GM12878 (cell line): ENCODE measurements at regions not wholly inside any gene's neighbourhood (a gene's known extent, or its start where the extent isn't known, plus 50 kb on each side); places are given as distances from the start of the nearest gene placed in this dataset.

ENCODE experiments used
- ATAC-seq: fragments of 200-7000 bp; cut with Tn5 transposase; 3 replicates; pipeline ENCODE4 v1.9.1; 2020; ENCODE audit warnings: mild to moderate bottlenecking, moderate library complexity
- BruUV-seq: library from RNA; stranded (reverse); fragments of 400-500 nt; replicated peaks from 2 replicates; lab custom pipeline; 2021; lab: Mats Ljungman, UMichigan
- CTCF ChIA-PET: fragments of 300-600 bp; sonication (Branson Sonifier 250); formaldehyde crosslinking; extraction: SDS; loops from one replicate; lab custom pipeline; 2021; ENCODE audit warnings: inconsistent platforms; lab: Yijun Ruan, JAX
- POLR2A ChIA-PET: fragments of 350-600 bp; formaldehyde crosslinking; extraction: SDS; loops from one replicate; lab custom pipeline; 2021; ENCODE audit warnings: inconsistent platforms; lab: Charles Lee
- RAD21 ChIA-PET: fragments of 300-600 bp; sonication (Branson Sonifier 250); formaldehyde crosslinking; loops from one replicate; lab custom pipeline; 2023; ENCODE audit warnings: antibody characterized with exemption; ENCODE audit not compliant: unreplicated experiment; lab: Charles Lee
- SMC1A ChIA-PET: fragments of 300-600 bp; sonication (Branson Sonifier 250); formaldehyde crosslinking; loops from one replicate; lab custom pipeline; 2023; ENCODE audit not compliant: unreplicated experiment, uncharacterized antibody; lab: Charles Lee
- DNase-seq: peaks from one replicate; pipeline ENCODE4 v3.0.0-alpha.2; 2011; ENCODE audit warnings: low read depth, low spot score
- FAIRE-seq: peaks from 3 replicates; lab custom pipeline; 2011; peaks lifted over from hg19 to GRCh38; lab: Jason Lieb, UNC
- H2AFZ ChIP-seq: 2 replicates; pipeline ENCODE4 v1.6.0; 2011; ENCODE audit warnings: low read depth, low read length, control low read depth; ENCODE audit not compliant: control insufficient read depth
- H3K27ac ChIP-seq: 2 replicates; pipeline ENCODE4 v1.5.1; 2011; ENCODE audit warnings: control low read depth; ENCODE audit not compliant: control insufficient read depth, insufficient read depth
- H3K27me3 ChIP-seq, 2 experiments: replicated peaks in 1 of 2; 2 replicates each; pipeline versions ENCODE4 v1.6.0 to v1.6.1; 2011; ENCODE audit warnings: low read length in 1 of 2; ENCODE audit not compliant: control insufficient read depth in 2 of 2, insufficient read depth in 2 of 2
- H3K36me3 ChIP-seq, 2 experiments: 2 replicates each; pipeline ENCODE4 v1.5.1; 2011; ENCODE audit warnings: low read length in 1 of 2; ENCODE audit not compliant: control insufficient read depth in 2 of 2, insufficient read depth in 2 of 2
- H3K4me1 ChIP-seq: 2 replicates; pipeline ENCODE4 v1.6.1; 2011; ENCODE audit warnings: mild to moderate bottlenecking, low read length, moderate library complexity, mixed read lengths; ENCODE audit not compliant: control insufficient read depth, insufficient read depth
- H3K4me2 ChIP-seq: 2 replicates; pipeline ENCODE4 v1.6.0; 2011; ENCODE audit warnings: control low read depth; ENCODE audit not compliant: control insufficient read depth, insufficient read depth
- H3K4me3 ChIP-seq: fragments of 200-600 bp; sonication (generic); 2 replicates; pipeline ENCODE4 v1.5.1; 2016
- H3K79me2 ChIP-seq: 2 replicates; pipeline ENCODE4 v1.6.0; 2011; ENCODE audit warnings: low read length; ENCODE audit not compliant: control insufficient read depth, insufficient read depth
- H3K9ac ChIP-seq: 2 replicates; pipeline ENCODE4 v1.8.0; 2011; ENCODE audit warnings: low read length, control low read depth, mixed read lengths; ENCODE audit not compliant: control insufficient read depth, insufficient read depth
- H3K9me3 ChIP-seq: replicated peaks from 3 replicates; pipeline ENCODE4 v1.5.1; 2011; ENCODE audit warnings: mild to moderate bottlenecking, low read length; ENCODE audit not compliant: control insufficient read depth, insufficient read depth
- H4K20me1 ChIP-seq: 2 replicates; pipeline ENCODE4 v1.6.0; 2011; ENCODE audit not compliant: control insufficient read depth, insufficient read depth
- CUX1 ChIP-seq: IDR thresholded peaks from 2 replicates; pipeline ENCODE4 v1.6.1; 2012; ENCODE audit warnings: improper control_type of control experiment, low read depth, low read length; ENCODE audit not compliant: insufficient replicate concordance
- IKZF1 ChIP-seq: fragments of 450-650 bp; conservative IDR thresholded peaks from 2 replicates; pipeline ENCODE4 v1.6.1; 2017; ENCODE audit warnings: antibody characterized with exemption, mild to moderate bottlenecking
- NKRF ChIP-seq: fragments of 450-650 bp; conservative IDR thresholded peaks from 2 replicates; pipeline ENCODE4 v1.6.1; 2017; ENCODE audit warnings: mild to moderate bottlenecking, moderate library complexity
- TAF1 ChIP-seq: IDR thresholded peaks from 2 replicates; pipeline ENCODE4 v1.6.1; 2011; ENCODE audit warnings: mild to moderate bottlenecking, low read depth, low read length, borderline replicate concordance
- TCF12 ChIP-seq: IDR thresholded peaks from 2 replicates; pipeline ENCODE4 v1.6.1; 2011; ENCODE audit warnings: low read depth, mild to moderate bottlenecking, low read length
- WGBS: methylation state at CpG from one replicate; pipeline ENCODE4 v1.1.6; 2016; ENCODE audit warnings: low lambda C conversion rate; ENCODE audit not compliant: insufficient replicate concordance, insufficient coverage; ENCODE audit errors: missing lambda C conversion rate; 5-methylcytosine and 5-hydroxymethylcytosine counted together
- in situ Hi-C: fragments of 300-500 bp; cut with MboI; formaldehyde crosslinking; loops from 9 replicates; pipeline ENCODE4 v1.14.3; 2018; ENCODE audit warnings: mixed read lengths
- intact Hi-C: fragments of 100-400 bp; cut with micrococcal nuclease; formaldehyde crosslinking; loops from one replicate; pipeline ENCODE4 v1.14.2; 2022; ENCODE audit not compliant: unreplicated experiment

GRCh38 chr5:4337519-4337918, 741.9 kb downstream of the IRX1 start:
- no peak for FAIRE-seq
- Histone ChIP-seq H3K4me3 (no peak overlapping the region), H3K4me2 (no peak overlapping the region), H3K27me3 (no peaks in the 10 kb centered on the region), H3K27ac (no peak overlapping the region), H3K36me3 (no peaks in the 10 kb centered on the region), H3K79me2 (no peaks in the 10 kb centered on the region), H3K4me1 (no peaks in the 10 kb centered on the region), H4K20me1 (no peaks in the 10 kb centered on the region), H3K9me3 (no peaks in the 10 kb centered on the region; the same call in 2 of the 3 replicates), H2AFZ (no peak overlapping the region), H3K9ac (no peak overlapping the region)
- CTCF ChIA-PET = no interaction called here
- in situ Hi-C loops = no loop called here
- no peak for DNase-seq
- intact Hi-C loops = no loop called here
- TF ChIP-seq TAF1 = no peak
- TF ChIP-seq IKZF1 = no peak
- no peak for TF ChIP-seq NKRF
- no peak for TF ChIP-seq TCF12
- TF ChIP-seq CUX1 = no peak
- SMC1A ChIA-PET = interaction anchor here (0.7 kb wide), 1 partner anchor 13 kb away, joined by 3 read pairs; no protein-coding TSS in a partner anchor
- POLR2A ChIA-PET = no interaction called here
- no TSS peak for BruUV-seq
- ATAC-seq = no peak
- 10% methylated on average over 3 of the region's 3 CpGs for WGBS
- RAD21 ChIA-PET = no interaction called here
